ENCODE measurements at regions not wholly inside any gene's neighbourhood (a gene's known extent, or its start where the extent isn't known, plus 50 kb on each side); places are given as distances from the start of the nearest gene placed in this dataset.

GRCh38 chr4:56757821-56758411 is 63.6 kb downstream of the SPINK2 start:
- no peak for DNase-seq

- no peak for DNase-seq
Measured at GRCh38 chr4:56757261-56757746, 64.2 kb downstream of the SPINK2 start.

DNA sequence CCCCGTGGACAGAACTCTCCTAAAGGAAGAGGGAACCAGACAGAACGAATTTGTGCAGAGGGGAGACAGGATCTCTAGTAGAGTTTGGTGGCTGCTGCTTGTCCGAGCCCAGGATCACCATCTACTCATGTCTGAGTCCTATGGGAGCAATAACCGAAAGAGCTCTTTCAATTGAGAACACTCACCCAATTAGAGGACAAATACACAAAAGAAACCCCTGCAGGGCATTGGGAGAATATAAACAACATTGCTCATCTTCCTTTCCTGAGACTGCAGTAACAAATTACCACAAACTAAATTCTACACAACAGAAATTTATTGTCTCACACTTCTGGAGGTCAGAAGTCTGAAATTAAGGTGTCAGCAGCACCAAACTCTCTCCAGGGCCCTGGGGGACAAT is 65.6 kb downstream of the SPINK2 start:
- DNase-seq = no peak

DNA sequence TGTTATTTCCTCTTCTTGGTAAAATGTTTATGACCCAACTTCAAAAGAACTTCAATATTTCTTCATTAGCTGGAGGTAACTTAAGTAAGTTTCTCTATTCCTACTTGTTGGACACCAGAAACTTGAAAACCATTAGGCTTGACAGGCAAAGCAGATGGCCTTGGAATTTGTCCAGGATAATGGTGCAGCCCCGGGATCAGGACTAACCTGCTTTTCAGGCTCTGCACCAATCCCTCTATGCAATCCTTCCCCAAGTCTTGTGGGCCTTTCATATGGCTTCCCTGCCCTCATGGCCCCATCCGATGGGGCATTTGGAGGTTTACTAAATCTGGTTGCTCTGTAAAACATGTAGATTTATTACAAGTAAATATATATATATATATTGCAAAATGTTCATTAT is 68.5 kb downstream of the SPINK2 start:
- no peak for DNase-seq

GRCh38 chr4:56750231-56750630 is 69.1 kb upstream of the HOPX start:
- no peak for DNase-seq

- DNase-seq = no peak
Measured at GRCh38 chr4:56748271-56748670, 67.2 kb upstream of the HOPX start.

GRCh38 chr4:56746639-56747038 is 65.5 kb upstream of the HOPX start:
- DNase-seq = no peak

DNA sequence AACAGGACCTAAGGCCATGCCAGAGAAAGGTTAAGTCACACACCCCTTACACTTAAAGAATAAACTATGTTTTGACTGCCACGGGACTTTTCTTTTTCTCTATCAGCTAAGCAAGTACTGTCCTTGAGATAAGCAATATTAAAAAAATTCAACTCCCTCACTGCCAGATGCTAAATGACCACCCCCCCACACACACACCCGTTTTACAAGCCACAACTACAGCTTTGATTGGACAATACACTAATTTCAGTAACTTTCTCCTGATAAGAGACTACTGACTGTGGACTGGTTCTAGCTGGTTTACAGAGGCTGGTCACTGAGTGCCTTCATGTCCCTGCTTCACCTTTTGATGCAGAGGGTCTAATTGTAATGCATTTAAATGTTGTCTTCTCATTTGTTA is 63.9 kb upstream of the HOPX start:
- no peak for DNase-seq

DNA sequence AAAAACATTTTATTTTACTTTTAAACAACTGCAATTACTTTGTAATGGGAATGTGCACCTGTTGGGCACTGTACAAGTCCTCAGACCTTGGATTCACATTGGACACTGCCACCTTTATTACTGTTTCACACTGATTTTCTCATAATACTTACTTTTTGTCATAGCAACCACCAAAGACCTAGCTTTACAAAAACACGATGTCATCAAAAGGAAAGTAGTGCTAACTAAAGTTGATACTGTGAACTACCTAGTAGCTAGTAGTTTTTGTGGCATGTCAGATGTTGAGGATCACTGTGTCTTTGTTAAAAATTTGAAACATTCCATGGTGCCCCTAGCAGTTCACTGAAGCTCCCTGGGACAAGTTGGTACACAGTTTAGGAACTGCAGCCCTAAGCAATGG is 62.9 kb upstream of the HOPX start:
- DNase-seq = no peak

- DNase-seq = peak; percentile 15 to 72
Measured at GRCh38 chr4:56743550-56743949, 62.5 kb upstream of the HOPX start.

DNA sequence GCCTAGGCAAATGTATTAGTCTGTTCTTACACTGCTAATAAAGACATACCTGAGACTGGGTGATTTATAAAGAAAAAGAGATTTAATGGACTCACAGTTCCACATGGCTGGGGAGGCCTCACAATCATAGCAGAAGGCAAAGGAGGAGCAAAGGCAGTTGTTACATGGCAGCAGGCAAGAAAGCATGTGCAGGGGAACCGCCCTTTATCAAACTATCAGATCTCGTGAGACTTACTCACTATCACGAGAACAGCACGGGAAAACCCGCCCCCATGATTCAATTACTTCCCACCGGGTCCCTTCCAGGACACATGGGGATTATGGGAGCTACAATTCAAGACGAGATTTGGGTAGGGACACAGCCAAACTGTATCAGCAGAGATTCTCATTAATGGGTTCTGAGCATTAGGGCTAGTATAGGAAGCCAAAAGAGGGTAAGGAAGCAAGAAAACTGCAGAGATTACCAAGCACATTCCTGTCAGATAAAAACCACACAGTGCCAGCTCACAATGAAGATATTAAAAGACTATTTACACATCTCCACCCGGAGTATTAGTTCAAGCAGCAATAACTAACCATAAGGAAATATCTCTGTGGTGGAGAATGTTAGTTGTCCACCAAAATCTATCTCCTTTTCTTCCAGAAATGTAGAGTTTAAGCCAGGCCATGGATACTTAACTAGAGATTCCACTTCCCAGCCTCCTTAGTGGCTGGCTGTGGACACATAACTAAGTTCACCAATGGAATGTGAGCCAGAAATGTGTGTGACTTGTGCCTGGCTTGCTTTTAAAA is 61.2 kb upstream of the HOPX start:
- no peak for DNase-seq

DNA sequence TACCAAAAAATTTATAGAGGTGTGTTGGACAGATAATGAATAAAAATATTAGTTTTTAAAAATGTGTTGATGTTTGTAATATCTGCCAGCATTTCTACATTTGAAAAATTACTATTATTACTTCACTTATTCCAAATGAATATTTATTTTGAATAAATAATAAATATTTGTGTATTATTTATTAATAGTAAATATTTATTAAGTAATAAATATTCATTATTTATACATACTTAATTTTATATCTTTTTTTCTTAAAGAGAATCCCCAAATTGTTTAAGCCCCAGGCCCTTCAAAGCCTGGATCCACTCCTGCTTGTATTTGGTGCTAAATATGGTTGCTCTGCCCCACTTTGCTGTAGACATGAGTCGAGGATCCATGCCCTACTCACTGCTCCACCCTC is 60.5 kb upstream of the HOPX start:
- DNase-seq = no peak

GRCh38 chr4:56739066-56739777 is 58.1 kb upstream of the HOPX start:
- DNase-seq = no peak

DNA sequence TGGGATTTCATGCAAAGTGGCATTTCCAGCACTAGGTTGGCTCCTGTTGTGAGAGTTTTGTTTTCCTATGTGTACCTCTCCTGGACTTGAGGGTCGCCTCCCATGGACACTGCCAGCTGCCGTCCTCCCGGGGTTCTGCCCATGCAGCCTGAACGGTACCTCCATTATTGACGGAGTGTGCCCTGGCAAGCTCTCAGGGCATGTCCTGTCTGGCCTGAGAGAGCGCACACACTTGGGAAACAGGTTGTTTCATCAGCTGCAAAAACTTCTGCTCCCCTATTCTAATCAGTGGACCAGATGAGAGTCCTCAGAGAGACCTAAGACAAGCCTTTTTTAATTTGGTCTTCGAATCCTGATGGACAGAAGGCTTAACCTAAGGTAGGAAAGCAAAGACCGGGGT is 56.6 kb upstream of the HOPX start:
- DNase-seq = no peak

DNA sequence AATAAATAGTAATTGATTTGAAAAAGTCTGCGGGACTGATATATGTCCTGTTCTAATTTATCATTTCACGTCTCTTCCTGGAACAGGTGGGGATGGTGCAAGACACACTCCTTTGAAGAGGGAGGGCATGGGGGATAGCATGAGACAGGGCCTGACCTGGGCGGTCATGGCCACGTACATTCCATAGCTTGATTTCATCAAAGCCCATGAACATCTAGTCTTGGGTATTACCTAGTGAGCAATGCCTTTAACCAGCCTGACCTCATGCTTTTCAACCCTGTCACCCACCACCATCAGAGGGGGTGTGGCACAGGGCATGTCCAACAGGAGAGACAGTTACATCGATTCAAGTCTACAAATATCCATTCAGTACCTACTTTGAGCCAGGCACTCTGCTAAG is 52.3 kb upstream of the HOPX start:
- no peak for DNase-seq

DNA sequence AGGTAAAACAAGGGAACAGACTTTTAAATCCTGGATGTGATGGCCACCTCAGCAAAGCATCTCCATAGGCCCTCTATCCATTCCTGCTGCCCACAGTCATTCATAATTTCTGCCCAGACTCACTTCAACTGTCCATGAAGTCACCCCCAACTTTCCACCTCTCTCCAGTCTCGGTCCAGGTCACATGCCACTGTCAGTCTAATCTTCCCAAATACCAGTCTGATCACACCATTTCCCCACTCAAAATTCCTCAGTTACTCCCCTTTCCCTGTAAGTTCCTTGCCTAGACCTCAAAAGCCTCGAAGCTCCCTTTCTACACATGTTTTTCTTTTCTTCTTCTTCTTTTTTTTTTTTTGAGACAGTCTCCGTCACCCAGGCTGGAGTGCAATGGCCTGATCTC is 51.2 kb upstream of the HOPX start:
- no peak for DNase-seq

DNA sequence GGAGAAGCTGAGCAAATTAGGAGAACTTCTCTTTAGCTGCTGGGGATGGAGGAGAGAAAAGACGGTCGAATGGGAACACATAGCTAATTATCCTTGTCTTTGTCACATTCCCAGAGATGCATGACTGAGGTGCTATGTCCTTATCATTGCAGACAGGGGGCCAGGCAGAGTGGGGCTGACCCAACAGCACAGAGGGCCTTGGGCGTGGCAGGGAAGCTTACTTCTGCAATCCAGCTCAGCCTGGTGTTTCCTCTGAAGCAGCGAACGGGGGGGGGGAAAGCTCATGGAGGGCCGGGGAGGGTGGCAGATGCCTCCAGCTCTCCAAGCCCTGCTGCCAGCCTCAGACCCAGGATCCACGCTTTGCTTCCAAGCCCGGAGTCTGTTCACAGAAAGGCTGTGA is 50.8 kb upstream of the HOPX start:
- no peak for DNase-seq
